Endothelial cell of umbilical vein (primary cell): ENCODE measurements at regions not wholly inside any gene's neighbourhood (a gene's known extent, or its start where the extent isn't known, plus 50 kb on each side); places are given as distances from the start of the nearest gene placed in this dataset.

Experiments
- BruUV-seq: library from RNA; stranded (reverse); fragments of 400-500 nt; replicated peaks from 2 replicates; lab custom pipeline; 2021; lab: Mats Ljungman, UMichigan
- CTCF ChIA-PET: fragments of 300-600, 350-600 bp; sonication (Branson Sonifier 250); formaldehyde crosslinking; loops from one replicate; lab custom pipeline; 2021; ENCODE audit warnings: antibody characterized with exemption, inconsistent platforms; lab: Charles Lee
- POLR2A ChIA-PET: fragments of 300-600, 350-600 bp; sonication (Branson Sonifier 250); formaldehyde crosslinking; loops from one replicate; lab custom pipeline; 2021; ENCODE audit warnings: antibody characterized with exemption, inconsistent platforms; lab: Charles Lee
- DNase-seq: peaks from one replicate; pipeline ENCODE4 v3.0.0-alpha.2; 2011; ENCODE audit warnings: low read depth, low spot score
- FAIRE-seq: peaks from 2 replicates; lab custom pipeline; 2011; peaks lifted over from hg19 to GRCh38; lab: Jason Lieb, UNC
- H2AFZ ChIP-seq: 2 replicates; pipeline ENCODE4 v1.6.0; 2012; ENCODE audit warnings: low read depth, low read length, control low read depth, inconsistent platforms
- H3K27ac ChIP-seq: 2 replicates; pipeline ENCODE4 v1.5.1; 2011; ENCODE audit warnings: low read depth, mild to moderate bottlenecking, control low read depth, low read length, moderate library complexity; ENCODE audit not compliant: insufficient read depth
- H3K27me3 ChIP-seq, 2 experiments: 2 replicates each; pipeline versions ENCODE4 v1.6.0 to v1.6.1; 2011; ENCODE audit warnings: low read length in 2 of 2, mixed read lengths in 1 of 2; ENCODE audit not compliant: control insufficient read depth in 2 of 2, insufficient read depth in 2 of 2
- H3K36me3 ChIP-seq, 2 experiments: 2 replicates in 1 of 2; 3 replicates in 1 of 2; pipeline ENCODE4 v1.5.1; 2011; ENCODE audit warnings: low read length in 2 of 2, mild to moderate bottlenecking in 1 of 2, moderate library complexity in 1 of 2; ENCODE audit not compliant: control insufficient read depth in 2 of 2, insufficient read depth in 2 of 2; ENCODE audit errors: extremely low read depth in 1 of 2
- H3K4me1 ChIP-seq: 3 replicates; pipeline ENCODE4 v1.5.1; 2011; ENCODE audit warnings: mild to moderate bottlenecking, low read length; ENCODE audit not compliant: control insufficient read depth, insufficient read depth; ENCODE audit errors: extremely low read depth
- H3K4me2 ChIP-seq: 2 replicates; pipeline ENCODE4 v1.6.1; 2011; ENCODE audit warnings: low read length, control low read depth, mixed read lengths; ENCODE audit not compliant: insufficient read depth
- H3K4me3 ChIP-seq, 3 experiments: fragments of 200-600 bp in 1 of 3; sonication (generic), shearing (Covaris generic) in 1 of 3; replicated peaks in 1 of 3; 2 replicates each; pipeline ENCODE4 v1.5.1; 2011 to 2016; ENCODE audit warnings: control low read depth in 3 of 3, low read length in 3 of 3, mild to moderate bottlenecking in 2 of 3, inconsistent platforms in 1 of 3, low read depth in 1 of 3, moderate library complexity in 1 of 3; ENCODE audit not compliant: insufficient read depth in 1 of 3
- H3K79me2 ChIP-seq: 2 replicates; pipeline ENCODE4 v1.6.0; 2012; ENCODE audit warnings: low read length, inconsistent platforms; ENCODE audit not compliant: control insufficient read depth, insufficient read depth
- H3K9ac ChIP-seq: replicated peaks from 2 replicates; pipeline ENCODE3; 2011; ENCODE audit warnings: low read length, control low read depth; ENCODE audit not compliant: insufficient read depth; ENCODE audit errors: extremely low read depth
- H3K9me1 ChIP-seq: replicated peaks from 3 replicates; pipeline ENCODE4 v1.6.0; 2011; ENCODE audit warnings: mild to moderate bottlenecking, low read length; ENCODE audit not compliant: control insufficient read depth, insufficient read depth; ENCODE audit errors: extremely low read depth
- H3K9me3 ChIP-seq: replicated peaks from 2 replicates; pipeline ENCODE4 v1.5.1; 2012; ENCODE audit warnings: low read length, inconsistent platforms; ENCODE audit not compliant: control insufficient read depth, insufficient read depth
- H4K20me1 ChIP-seq: replicated peaks from 2 replicates; pipeline ENCODE3; 2011; ENCODE audit warnings: mild to moderate bottlenecking, low read length; ENCODE audit not compliant: control insufficient read depth, insufficient read depth; ENCODE audit errors: extremely low read depth
- CTCF ChIP-seq, 2 donors: IDR thresholded peaks; 1 replicate in 1 of 2; 2 replicates in 1 of 2; pipeline ENCODE4 v1.5.1; 2011; ENCODE audit warnings: low read length in 2 of 2, mild to moderate bottlenecking in 2 of 2, moderate library complexity in 2 of 2, control low read depth in 1 of 2, inconsistent platforms in 1 of 2, low read depth in 1 of 2; ENCODE audit not compliant: insufficient read depth in 1 of 2; ENCODE audit errors: extremely low read depth in 1 of 2
- EZH2 ChIP-seq: IDR thresholded peaks from 2 replicates; pipeline ENCODE4 v1.6.1; 2012; ENCODE audit warnings: borderline replicate concordance, low read depth, mild to moderate bottlenecking, moderate library complexity, low read length, inconsistent platforms; ENCODE audit not compliant: severe bottlenecking
- FOS ChIP-seq: IDR thresholded peaks from 2 replicates; pipeline ENCODE4 v1.6.1; 2011; ENCODE audit warnings: mild to moderate bottlenecking, low read length, moderate library complexity, borderline replicate concordance; ENCODE audit not compliant: insufficient read depth
- GATA2 ChIP-seq: IDR thresholded peaks from 2 replicates; pipeline ENCODE4 v1.7.0; 2011; ENCODE audit warnings: low read depth, mild to moderate bottlenecking, moderate library complexity, mixed read lengths, low read length; ENCODE audit not compliant: insufficient read length, insufficient read depth
- JUN ChIP-seq: IDR thresholded peaks from 2 replicates; pipeline ENCODE4 v1.6.1; 2011; ENCODE audit warnings: borderline replicate concordance, low read depth; ENCODE audit not compliant: insufficient read length, insufficient read depth
- MAX ChIP-seq: IDR thresholded peaks from 2 replicates; pipeline ENCODE4 v1.6.1; 2011; ENCODE audit not compliant: insufficient read depth, insufficient read length
- MYC ChIP-seq: IDR thresholded peaks from one replicate; pipeline ENCODE4 v1.6.1; 2011; ENCODE audit warnings: mild to moderate bottlenecking, low read depth, low read length
- POLR2A ChIP-seq: IDR thresholded peaks from 2 replicates; pipeline ENCODE4 v1.6.1; 2012; ENCODE audit warnings: low read depth, mild to moderate bottlenecking, control low read depth, low read length
- POLR2AphosphoS5 ChIP-seq: IDR thresholded peaks from 2 replicates; pipeline ENCODE4 v1.6.1; 2012; ENCODE audit warnings: low read depth, mild to moderate bottlenecking, control low read depth, low read length, moderate library complexity; ENCODE audit not compliant: insufficient read depth
- dilution Hi-C: fragments of 300-500 bp; cut with MboI; formaldehyde crosslinking; loops from one replicate; pipeline ENCODE4 v1.15.0; 2019; ENCODE audit warnings: low sequenced_read_pairs; ENCODE audit not compliant: extremely low pct_ligation_motif_present
- intact Hi-C: fragments of 100-400 bp; cut with micrococcal nuclease; formaldehyde crosslinking; loops from one replicate; pipeline ENCODE4 v1.10.0; 2022

GRCh38 chr6:77326711-77327110 lies 136.6 kb downstream of the HTR1B start:
- H3K9ac ChIP-seq: no peak overlapping the region
- no peaks in the 10 kb centered on the region for H3K9me3 ChIP-seq
- H4K20me1 ChIP-seq: no peaks in the 10 kb centered on the region
- FAIRE-seq (no peak), DNase-seq (no peak)
- no peak overlapping the region for H2AFZ ChIP-seq
- POLR2A ChIA-PET: no interaction called here
- BruUV-seq: no TSS peak
- H3K79me2 ChIP-seq: no peaks in the 10 kb centered on the region
- no peaks in the 10 kb centered on the region for H3K27me3 ChIP-seq
- CTCF ChIA-PET: interaction anchor here (1.0 kb wide), 1 partner anchor 21 kb away, joined by 3 read pairs; no protein-coding TSS in a partner anchor
- no peak overlapping the region for H3K4me2 ChIP-seq
- TF ChIP-seq GATA2: no peak
- TF ChIP-seq MAX: no peak
- no peak for TF ChIP-seq JUN
- no peak for TF ChIP-seq MYC
- no peak for TF ChIP-seq EZH2
- TF ChIP-seq FOS: no peak
- no peak for TF ChIP-seq POLR2AphosphoS5
- no peak for TF ChIP-seq POLR2A
- TF ChIP-seq CTCF (IDR thresholded peaks at IDR 0.05; ENCODE audit: extremely low read depth in 1 of 2, insufficient read depth in 1 of 2, low read depth in 1 of 2, low read length in 2 of 2): no peak
- no peaks in the 10 kb centered on the region for H3K9me1 ChIP-seq
- dilution Hi-C loops: no loop called here
- no peak overlapping the region for H3K27ac ChIP-seq
- H3K36me3 ChIP-seq: no peaks in the 10 kb centered on the region
- H3K4me1 ChIP-seq: no peaks in the 10 kb centered on the region
- no peak overlapping the region for H3K4me3 ChIP-seq
- intact Hi-C loops: no loop called here
